Hepatocyte (in vitro differentiated cells): ENCODE measurements at regions not wholly inside any gene's neighbourhood (a gene's known extent, or its start where the extent isn't known, plus 50 kb on each side); places are given as distances from the start of the nearest gene placed in this dataset.

Experiments used
- DNase-seq: peaks from one replicate; pipeline ENCODE4 v3.0.0-alpha.2; 2016; ENCODE audit warnings: low spot score
- H2AFZ ChIP-seq: fragments of 200-600 bp; sonication (generic); 2 replicates; pipeline ENCODE4 v1.6.0; 2016; ENCODE audit warnings: antibody characterized with exemption, mild to moderate bottlenecking
- H3K27ac ChIP-seq: fragments of 200-600 bp; sonication (generic); 2 replicates; pipeline ENCODE4 v1.5.1; 2016; ENCODE audit warnings: mild to moderate bottlenecking
- H3K27me3 ChIP-seq: fragments of 200-600 bp; sonication (generic); 2 replicates; pipeline ENCODE4 v1.6.1; 2016
- H3K36me3 ChIP-seq: fragments of 200-600 bp; sonication (generic); replicated peaks from 2 replicates; pipeline ENCODE4 v1.5.1; 2016; ENCODE audit warnings: low read depth; ENCODE audit not compliant: insufficient read depth
- H3K4me1 ChIP-seq: fragments of 200-600 bp; sonication (generic); 2 replicates; pipeline ENCODE4 v1.5.1; 2016; ENCODE audit warnings: mild to moderate bottlenecking, moderate library complexity; ENCODE audit not compliant: insufficient read depth
- H3K4me2 ChIP-seq: fragments of 200-600 bp; sonication (generic); 2 replicates; pipeline ENCODE4 v1.6.0; 2016
- H3K4me3 ChIP-seq: fragments of 200-600 bp; sonication (generic); 2 replicates; pipeline ENCODE4 v1.5.1; 2016; ENCODE audit warnings: mild to moderate bottlenecking
- H3K79me2 ChIP-seq: fragments of 200-600 bp; sonication (generic); 2 replicates; pipeline ENCODE4 v1.6.0; 2017; ENCODE audit warnings: mild to moderate bottlenecking
- H3K9me2 ChIP-seq: fragments of 200-600 bp; sonication (generic); replicated peaks from 2 replicates; pipeline ENCODE4 v1.6.0; 2017; ENCODE audit warnings: mild to moderate bottlenecking; ENCODE audit not compliant: insufficient read depth
- H3K9me3 ChIP-seq: fragments of 200-600 bp; sonication (generic); 2 replicates; pipeline ENCODE4 v1.5.1; 2016; ENCODE audit warnings: low read depth, mild to moderate bottlenecking
- H4K20me1 ChIP-seq: fragments of 200-600 bp; sonication (generic); 2 replicates; pipeline ENCODE4 v1.6.0; 2016; ENCODE audit warnings: mild to moderate bottlenecking; ENCODE audit not compliant: insufficient read depth, poor library complexity, severe bottlenecking
- EZH2 ChIP-seq: fragments of 200-600 bp; sonication (generic); IDR thresholded peaks from 2 replicates; pipeline ENCODE4 v1.6.1; 2016; ENCODE audit warnings: antibody characterized with exemption, mild to moderate bottlenecking, borderline replicate concordance
- EZH2phosphoT487 ChIP-seq: fragments of 200-600 bp; sonication (generic); IDR thresholded peaks from one replicate; pipeline ENCODE4 v1.6.1; 2018; ENCODE audit warnings: antibody characterized with exemption, mild to moderate bottlenecking, low read depth, moderate library complexity; ENCODE audit not compliant: unreplicated experiment, severe bottlenecking
- WGBS: methylation state at CpG from one replicate; pipeline ENCODE4 v1.1.6; 2016; ENCODE audit warnings: low lambda C conversion rate; ENCODE audit errors: missing lambda C conversion rate; 5-methylcytosine and 5-hydroxymethylcytosine counted together
- TF ChIP-seq, protein P1 (sequence below): fragments of 200-600 bp; sonication (generic); IDR thresholded peaks from 2 replicates; pipeline ENCODE4 v1.5.1; 2016; ENCODE audit warnings: antibody characterized with exemption, mild to moderate bottlenecking; ENCODE audit not compliant: poor library complexity

GRCh38 chr3:181966393-181966792 lies 254.7 kb downstream of the SOX2 start:
- Histone ChIP-seq H3K4me3 (no peak overlapping the region), H3K9me3 (no peaks in the 10 kb centered on the region), H3K27me3 (no peaks in the 10 kb centered on the region), H3K4me1 (no peaks in the 10 kb centered on the region), H4K20me1 (no peaks in the 10 kb centered on the region), H3K79me2 (no peaks in the 10 kb centered on the region), H3K27ac (no peak overlapping the region), H2AFZ (no peak overlapping the region), H3K36me3 (no peaks in the 10 kb centered on the region), H3K4me2 (no peak overlapping the region), H3K9me2 (no peaks in the 10 kb centered on the region)
- WGBS, result 56% methylated on average over 4 of the region's 4 CpGs
- no peak for DNase-seq
- TF ChIP-seq EZH2phosphoT487, result no peak
- TF ChIP-seq, protein P1, sequence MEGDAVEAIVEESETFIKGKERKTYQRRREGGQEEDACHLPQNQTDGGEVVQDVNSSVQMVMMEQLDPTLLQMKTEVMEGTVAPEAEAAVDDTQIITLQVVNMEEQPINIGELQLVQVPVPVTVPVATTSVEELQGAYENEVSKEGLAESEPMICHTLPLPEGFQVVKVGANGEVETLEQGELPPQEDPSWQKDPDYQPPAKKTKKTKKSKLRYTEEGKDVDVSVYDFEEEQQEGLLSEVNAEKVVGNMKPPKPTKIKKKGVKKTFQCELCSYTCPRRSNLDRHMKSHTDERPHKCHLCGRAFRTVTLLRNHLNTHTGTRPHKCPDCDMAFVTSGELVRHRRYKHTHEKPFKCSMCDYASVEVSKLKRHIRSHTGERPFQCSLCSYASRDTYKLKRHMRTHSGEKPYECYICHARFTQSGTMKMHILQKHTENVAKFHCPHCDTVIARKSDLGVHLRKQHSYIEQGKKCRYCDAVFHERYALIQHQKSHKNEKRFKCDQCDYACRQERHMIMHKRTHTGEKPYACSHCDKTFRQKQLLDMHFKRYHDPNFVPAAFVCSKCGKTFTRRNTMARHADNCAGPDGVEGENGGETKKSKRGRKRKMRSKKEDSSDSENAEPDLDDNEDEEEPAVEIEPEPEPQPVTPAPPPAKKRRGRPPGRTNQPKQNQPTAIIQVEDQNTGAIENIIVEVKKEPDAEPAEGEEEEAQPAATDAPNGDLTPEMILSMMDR, result no peak
- no peak for TF ChIP-seq EZH2

GRCh38 chr3:181969925-181970324 lies 258.2 kb downstream of the SOX2 start:
- H3K9me2 ChIP-seq, result no peaks in the 10 kb centered on the region
- no peaks in the 10 kb centered on the region for H3K79me2 ChIP-seq
- H3K36me3 ChIP-seq, result no peaks in the 10 kb centered on the region
- DNase-seq, result no peak
- H3K4me1 ChIP-seq, result no peaks in the 10 kb centered on the region
- TF ChIP-seq, protein P1, result no peak
- TF ChIP-seq EZH2phosphoT487 (no peak), EZH2 (no peak)
- WGBS, result 76% methylated on average over 3 of the region's 3 CpGs
- H3K27ac ChIP-seq, result no peak overlapping the region
- H3K4me3 ChIP-seq, result no peak overlapping the region
- no peak overlapping the region for H3K4me2 ChIP-seq
- H2AFZ ChIP-seq, result no peak overlapping the region
- H4K20me1 ChIP-seq, result no peaks in the 10 kb centered on the region
- H3K27me3 ChIP-seq, result no peaks in the 10 kb centered on the region
- H3K9me3 ChIP-seq, result no peaks in the 10 kb centered on the region

DNA sequence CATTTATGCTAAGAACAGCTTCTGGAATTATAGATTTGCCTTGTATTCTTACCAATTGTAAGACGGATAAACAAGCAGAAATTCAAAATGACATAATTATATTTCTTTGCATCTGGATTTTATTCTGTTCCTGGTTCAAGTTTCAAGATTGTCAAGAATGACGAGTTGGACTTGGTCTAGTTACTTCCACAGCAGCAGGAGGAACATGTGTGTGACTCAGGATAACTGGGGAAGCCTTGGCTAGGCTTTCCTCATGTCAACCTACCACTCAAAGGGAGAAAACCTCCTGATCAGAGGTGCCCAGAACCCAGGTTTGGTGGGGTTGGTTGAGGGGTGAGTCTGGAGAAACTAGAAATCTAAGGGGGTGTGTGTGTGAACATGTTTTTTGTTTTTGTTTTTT lies 259.7 kb downstream of the SOX2 start:
- Histone ChIP-seq H3K4me1 (no peaks in the 10 kb centered on the region), H3K9me2 (no peaks in the 10 kb centered on the region), H2AFZ (no peak overlapping the region), H4K20me1 (no peaks in the 10 kb centered on the region), H3K4me3 (no peak overlapping the region), H3K36me3 (no peaks in the 10 kb centered on the region), H3K27me3 (no peaks in the 10 kb centered on the region), H3K27ac (no peak overlapping the region), H3K4me2 (no peak overlapping the region), H3K79me2 (no peaks in the 10 kb centered on the region), H3K9me3 (no peaks in the 10 kb centered on the region)
- TF ChIP-seq, protein P1, result no peak
- TF ChIP-seq EZH2, result no peak
- no peak for TF ChIP-seq EZH2phosphoT487
- 80% methylated on average over 2 of the region's 2 CpGs for WGBS
- no peak for DNase-seq

GRCh38 chr3:181974198-181974597 lies 262.5 kb downstream of the SOX2 start:
- 88% methylated on average over 2 of the region's 2 CpGs for WGBS
- H3K9me3 ChIP-seq, result no peaks in the 10 kb centered on the region
- H2AFZ ChIP-seq, result no peak overlapping the region
- H4K20me1 ChIP-seq, result no peaks in the 10 kb centered on the region
- no peak for DNase-seq
- no peak overlapping the region for H3K27ac ChIP-seq
- no peaks in the 10 kb centered on the region for H3K79me2 ChIP-seq
- no peak overlapping the region for H3K4me2 ChIP-seq
- no peaks in the 10 kb centered on the region for H3K36me3 ChIP-seq
- H3K4me1 ChIP-seq, result no peaks in the 10 kb centered on the region
- no peaks in the 10 kb centered on the region for H3K9me2 ChIP-seq
- TF ChIP-seq, protein P1, result no peak
- TF ChIP-seq EZH2, result no peak
- TF ChIP-seq EZH2phosphoT487, result no peak
- no peaks in the 10 kb centered on the region for H3K27me3 ChIP-seq
- H3K4me3 ChIP-seq, result no peak overlapping the region
